ENCODE measurements at regions not wholly inside any gene's neighbourhood (a gene's known extent, or its start where the extent isn't known, plus 50 kb on each side); places are given as distances from the start of the nearest gene placed in this dataset.

DNA sequence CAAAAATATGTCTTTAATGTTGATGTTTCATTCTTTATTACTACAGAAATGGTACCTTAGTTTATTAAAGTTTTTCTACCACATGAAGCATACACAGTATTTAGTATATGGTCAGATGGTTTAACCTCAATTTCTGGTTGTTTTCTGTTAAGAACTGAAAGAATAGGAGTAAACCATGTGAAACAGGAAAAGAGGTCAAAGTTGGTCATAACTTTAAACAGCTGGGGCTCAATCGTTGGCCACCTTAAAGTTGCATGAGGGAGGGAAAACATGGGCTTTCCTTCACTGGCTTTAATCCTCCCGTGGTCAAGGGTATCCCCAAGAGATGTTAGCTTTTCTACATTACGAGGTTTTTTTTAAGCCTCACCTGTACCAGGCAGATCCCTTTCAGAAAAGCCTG lies 483.3 kb upstream of the ADAMTS5 start:
- DNase-seq (ENCODE audit: low read depth, low spot score): no peak
- BruUV-seq (replicated peaks): no TSS peak
- CTCF ChIA-PET: no interaction called here
- H3K4me1 ChIP-seq (ENCODE audit: control insufficient read depth, insufficient read depth, low read length): no peaks in the 10 kb centered on the region
- in situ Hi-C loops (cut with HindIII; ENCODE audit: low pct_unique_long_range_greater_than_20kb, low sequenced_read_pairs) (no loop called here), intact Hi-C loops (cut with micrococcal nuclease; ENCODE audit: unreplicated experiment) (no loop called here)
- H3K36me3 ChIP-seq (ENCODE audit: control insufficient read depth, insufficient read depth, low read length): no peaks in the 10 kb centered on the region
- H3K9me3 ChIP-seq (ENCODE audit: control insufficient read depth, insufficient read depth, low read depth, low read length): no peaks in the 10 kb centered on the region
- POLR2A ChIA-PET: no interaction called here
- no peak overlapping the region for H3K27ac ChIP-seq (ENCODE audit: low read length)
- ATAC-seq: no peak
- TF ChIP-seq, protein P1, sequence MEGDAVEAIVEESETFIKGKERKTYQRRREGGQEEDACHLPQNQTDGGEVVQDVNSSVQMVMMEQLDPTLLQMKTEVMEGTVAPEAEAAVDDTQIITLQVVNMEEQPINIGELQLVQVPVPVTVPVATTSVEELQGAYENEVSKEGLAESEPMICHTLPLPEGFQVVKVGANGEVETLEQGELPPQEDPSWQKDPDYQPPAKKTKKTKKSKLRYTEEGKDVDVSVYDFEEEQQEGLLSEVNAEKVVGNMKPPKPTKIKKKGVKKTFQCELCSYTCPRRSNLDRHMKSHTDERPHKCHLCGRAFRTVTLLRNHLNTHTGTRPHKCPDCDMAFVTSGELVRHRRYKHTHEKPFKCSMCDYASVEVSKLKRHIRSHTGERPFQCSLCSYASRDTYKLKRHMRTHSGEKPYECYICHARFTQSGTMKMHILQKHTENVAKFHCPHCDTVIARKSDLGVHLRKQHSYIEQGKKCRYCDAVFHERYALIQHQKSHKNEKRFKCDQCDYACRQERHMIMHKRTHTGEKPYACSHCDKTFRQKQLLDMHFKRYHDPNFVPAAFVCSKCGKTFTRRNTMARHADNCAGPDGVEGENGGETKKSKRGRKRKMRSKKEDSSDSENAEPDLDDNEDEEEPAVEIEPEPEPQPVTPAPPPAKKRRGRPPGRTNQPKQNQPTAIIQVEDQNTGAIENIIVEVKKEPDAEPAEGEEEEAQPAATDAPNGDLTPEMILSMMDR (IDR thresholded peaks at IDR 0.05): no peak
- TF ChIP-seq, protein P2, sequence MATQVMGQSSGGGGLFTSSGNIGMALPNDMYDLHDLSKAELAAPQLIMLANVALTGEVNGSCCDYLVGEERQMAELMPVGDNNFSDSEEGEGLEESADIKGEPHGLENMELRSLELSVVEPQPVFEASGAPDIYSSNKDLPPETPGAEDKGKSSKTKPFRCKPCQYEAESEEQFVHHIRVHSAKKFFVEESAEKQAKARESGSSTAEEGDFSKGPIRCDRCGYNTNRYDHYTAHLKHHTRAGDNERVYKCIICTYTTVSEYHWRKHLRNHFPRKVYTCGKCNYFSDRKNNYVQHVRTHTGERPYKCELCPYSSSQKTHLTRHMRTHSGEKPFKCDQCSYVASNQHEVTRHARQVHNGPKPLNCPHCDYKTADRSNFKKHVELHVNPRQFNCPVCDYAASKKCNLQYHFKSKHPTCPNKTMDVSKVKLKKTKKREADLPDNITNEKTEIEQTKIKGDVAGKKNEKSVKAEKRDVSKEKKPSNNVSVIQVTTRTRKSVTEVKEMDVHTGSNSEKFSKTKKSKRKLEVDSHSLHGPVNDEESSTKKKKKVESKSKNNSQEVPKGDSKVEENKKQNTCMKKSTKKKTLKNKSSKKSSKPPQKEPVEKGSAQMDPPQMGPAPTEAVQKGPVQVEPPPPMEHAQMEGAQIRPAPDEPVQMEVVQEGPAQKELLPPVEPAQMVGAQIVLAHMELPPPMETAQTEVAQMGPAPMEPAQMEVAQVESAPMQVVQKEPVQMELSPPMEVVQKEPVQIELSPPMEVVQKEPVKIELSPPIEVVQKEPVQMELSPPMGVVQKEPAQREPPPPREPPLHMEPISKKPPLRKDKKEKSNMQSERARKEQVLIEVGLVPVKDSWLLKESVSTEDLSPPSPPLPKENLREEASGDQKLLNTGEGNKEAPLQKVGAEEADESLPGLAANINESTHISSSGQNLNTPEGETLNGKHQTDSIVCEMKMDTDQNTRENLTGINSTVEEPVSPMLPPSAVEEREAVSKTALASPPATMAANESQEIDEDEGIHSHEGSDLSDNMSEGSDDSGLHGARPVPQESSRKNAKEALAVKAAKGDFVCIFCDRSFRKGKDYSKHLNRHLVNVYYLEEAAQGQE (IDR thresholded peaks at IDR 0.05; ENCODE audit: insufficient read depth in 1 of 2, low read depth in 2 of 2, low read length in 1 of 2): no peak
- TF ChIP-seq TCF7L2 (IDR thresholded peaks at IDR 0.05; ENCODE audit: low read depth, low read length) (no peak), POLR2AphosphoS5 (IDR thresholded peaks at IDR 0.05; ENCODE audit: low read depth, low read length) (no peak), SIN3A (IDR thresholded peaks at IDR 0.05; ENCODE audit: borderline replicate concordance, insufficient read depth, low read depth, low read length) (no peak)
- no peaks in the 10 kb centered on the region for H3K27me3 ChIP-seq (ENCODE audit: control insufficient read depth, insufficient read depth, low read length)
- no peak overlapping the region for H3K4me3 ChIP-seq (ENCODE audit: low read depth in 2 of 2, low read length in 2 of 2)

DNA sequence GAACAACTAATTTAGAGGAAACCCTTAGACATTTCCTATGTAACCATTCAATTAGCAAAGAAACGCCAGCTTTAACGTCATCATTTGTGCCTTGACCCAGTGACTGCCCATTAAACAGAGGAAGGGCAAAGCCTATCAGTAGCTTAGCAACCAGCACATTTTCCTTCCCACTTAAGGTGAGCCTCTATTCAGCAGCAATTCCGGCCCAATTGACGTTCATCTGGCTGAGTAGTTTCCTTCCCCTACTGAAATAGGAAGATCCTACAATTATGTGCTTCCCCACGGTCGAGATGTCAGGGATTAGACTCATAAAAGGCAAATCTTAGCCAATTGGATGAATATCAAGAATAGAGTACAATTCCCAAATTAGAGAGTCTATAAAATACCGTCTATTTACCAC lies 482.1 kb upstream of the ADAMTS5 start:
- ChIA-PET CTCF (no interaction called here), POLR2A (no interaction called here)
- in situ Hi-C loops (cut with HindIII; ENCODE audit: low pct_unique_long_range_greater_than_20kb, low sequenced_read_pairs) (no loop called here), intact Hi-C loops (cut with micrococcal nuclease; ENCODE audit: unreplicated experiment) (no loop called here)
- ATAC-seq: no peak
- Histone ChIP-seq H3K27ac (ENCODE audit: low read length) (no peak overlapping the region), H3K4me1 (ENCODE audit: control insufficient read depth, insufficient read depth, low read length) (no peaks in the 10 kb centered on the region), H3K27me3 (ENCODE audit: control insufficient read depth, insufficient read depth, low read length) (no peaks in the 10 kb centered on the region), H3K9me3 (ENCODE audit: control insufficient read depth, insufficient read depth, low read depth, low read length) (no peaks in the 10 kb centered on the region), H3K4me3 (ENCODE audit: low read depth in 2 of 2, low read length in 2 of 2) (no peak overlapping the region), H3K36me3 (ENCODE audit: control insufficient read depth, insufficient read depth, low read length) (no peaks in the 10 kb centered on the region)
- no TSS peak for BruUV-seq (replicated peaks)
- DNase-seq (ENCODE audit: low read depth, low spot score): no peak
- TF ChIP-seq, protein P1 (IDR thresholded peaks at IDR 0.05): no peak
- TF ChIP-seq, protein P2 (IDR thresholded peaks at IDR 0.05; ENCODE audit: insufficient read depth in 1 of 2, low read depth in 2 of 2, low read length in 1 of 2): no peak
- TF ChIP-seq TCF7L2 (IDR thresholded peaks at IDR 0.05; ENCODE audit: low read depth, low read length) (no peak), SIN3A (IDR thresholded peaks at IDR 0.05; ENCODE audit: borderline replicate concordance, insufficient read depth, low read depth, low read length) (no peak), POLR2AphosphoS5 (IDR thresholded peaks at IDR 0.05; ENCODE audit: low read depth, low read length) (no peak)
